Osteocyte (in vitro differentiated cells): ENCODE measurements at regions not wholly inside any gene's neighbourhood (a gene's known extent, or its start where the extent isn't known, plus 50 kb on each side); places are given as distances from the start of the nearest gene placed in this dataset.
"Not testable (repeated sequence)": the region's sequence is repeated elsewhere in the genome, so short reads cannot be mapped to it uniquely, and the experiment has no call there.

Experiments
- DNase-seq: peaks from one replicate; pipeline ENCODE4 v3.0.0; 2021; ENCODE audit warnings: mixed read lengths; ENCODE audit not compliant: unreplicated experiment; ENCODE audit errors: extremely low spot score
- H3K27ac Mint-ChIP-seq: one replicate; pipeline ENCODE4 v1.8.0; 2021; ENCODE audit warnings: mild to moderate bottlenecking, mixed read lengths; ENCODE audit not compliant: unreplicated experiment
- H3K27me3 Mint-ChIP-seq: one replicate; pipeline ENCODE4 v1.8.0; 2021; ENCODE audit warnings: mixed read lengths; ENCODE audit not compliant: unreplicated experiment
- H3K36me3 Mint-ChIP-seq: one replicate; pipeline ENCODE4 v1.8.0; 2021; ENCODE audit warnings: mixed read lengths; ENCODE audit not compliant: unreplicated experiment
- H3K4me1 Mint-ChIP-seq: one replicate; pipeline ENCODE4 v1.8.0; 2021; ENCODE audit warnings: mixed read lengths; ENCODE audit not compliant: unreplicated experiment
- H3K4me3 Mint-ChIP-seq: one replicate; pipeline ENCODE4 v1.8.0; 2021; ENCODE audit warnings: mild to moderate bottlenecking, moderate library complexity, mixed read lengths; ENCODE audit not compliant: unreplicated experiment
- H3K9me3 Mint-ChIP-seq: one replicate; pipeline ENCODE4 v1.8.0; 2021; ENCODE audit warnings: mixed read lengths; ENCODE audit not compliant: unreplicated experiment
- TF ChIP-seq, protein P1 (sequence below): fragments of 200-600 bp; sonication (generic); IDR thresholded peaks from 2 replicates; pipeline ENCODE4 v1.5.0; 2021; ENCODE audit warnings: antibody characterized with exemption, mild to moderate bottlenecking, moderate library complexity

DNA sequence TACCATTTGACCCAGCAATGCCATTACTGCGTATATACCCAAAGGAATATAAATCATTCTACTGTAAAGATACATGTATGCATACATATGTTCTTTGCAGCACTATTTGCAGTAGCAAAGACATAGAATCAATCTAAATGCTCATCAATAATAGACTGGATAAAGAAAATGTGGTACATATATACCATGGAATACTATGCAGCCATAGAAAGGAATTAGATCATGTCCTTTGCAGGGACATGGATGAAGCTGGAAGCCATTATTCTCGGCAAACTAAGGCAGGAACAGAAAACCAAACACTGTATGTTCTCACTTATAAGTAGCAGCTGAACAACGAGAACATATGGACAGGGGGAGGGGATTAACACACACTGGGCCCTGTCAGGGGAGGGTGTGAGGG lies 54.8 kb upstream of the ZNF30 start:
- not testable (repeated sequence) for H3K36me3 Mint-ChIP-seq, H3K27me3 Mint-ChIP-seq, H3K4me3 Mint-ChIP-seq, H3K4me1 Mint-ChIP-seq, H3K9me3 Mint-ChIP-seq, H3K27ac Mint-ChIP-seq, DNase-seq

DNA sequence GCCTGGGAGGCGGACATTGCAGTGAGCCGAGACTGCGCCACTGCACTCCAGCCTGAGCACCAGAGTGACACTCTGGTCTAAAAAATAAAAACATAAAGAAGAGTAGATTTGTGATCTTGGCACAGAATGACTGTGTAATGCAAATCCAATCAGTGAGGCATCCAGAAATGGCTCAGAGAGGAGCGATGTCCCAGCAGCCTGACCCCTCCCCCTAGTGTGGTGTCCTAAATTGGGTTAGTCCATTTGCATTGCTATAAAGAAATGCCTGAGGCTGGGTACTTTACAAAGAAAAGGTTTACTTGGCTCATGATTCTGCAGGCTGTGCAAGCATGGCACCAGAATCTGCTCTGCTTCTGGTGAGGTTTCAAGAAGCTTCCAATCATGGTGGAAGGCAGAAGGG lies 59.1 kb upstream of the ZNF30 start:
- TF ChIP-seq, protein P1, sequence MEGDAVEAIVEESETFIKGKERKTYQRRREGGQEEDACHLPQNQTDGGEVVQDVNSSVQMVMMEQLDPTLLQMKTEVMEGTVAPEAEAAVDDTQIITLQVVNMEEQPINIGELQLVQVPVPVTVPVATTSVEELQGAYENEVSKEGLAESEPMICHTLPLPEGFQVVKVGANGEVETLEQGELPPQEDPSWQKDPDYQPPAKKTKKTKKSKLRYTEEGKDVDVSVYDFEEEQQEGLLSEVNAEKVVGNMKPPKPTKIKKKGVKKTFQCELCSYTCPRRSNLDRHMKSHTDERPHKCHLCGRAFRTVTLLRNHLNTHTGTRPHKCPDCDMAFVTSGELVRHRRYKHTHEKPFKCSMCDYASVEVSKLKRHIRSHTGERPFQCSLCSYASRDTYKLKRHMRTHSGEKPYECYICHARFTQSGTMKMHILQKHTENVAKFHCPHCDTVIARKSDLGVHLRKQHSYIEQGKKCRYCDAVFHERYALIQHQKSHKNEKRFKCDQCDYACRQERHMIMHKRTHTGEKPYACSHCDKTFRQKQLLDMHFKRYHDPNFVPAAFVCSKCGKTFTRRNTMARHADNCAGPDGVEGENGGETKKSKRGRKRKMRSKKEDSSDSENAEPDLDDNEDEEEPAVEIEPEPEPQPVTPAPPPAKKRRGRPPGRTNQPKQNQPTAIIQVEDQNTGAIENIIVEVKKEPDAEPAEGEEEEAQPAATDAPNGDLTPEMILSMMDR, result no peak
- DNase-seq, result no peak
- H3K27ac Mint-ChIP-seq, result no peak overlapping the region

DNA sequence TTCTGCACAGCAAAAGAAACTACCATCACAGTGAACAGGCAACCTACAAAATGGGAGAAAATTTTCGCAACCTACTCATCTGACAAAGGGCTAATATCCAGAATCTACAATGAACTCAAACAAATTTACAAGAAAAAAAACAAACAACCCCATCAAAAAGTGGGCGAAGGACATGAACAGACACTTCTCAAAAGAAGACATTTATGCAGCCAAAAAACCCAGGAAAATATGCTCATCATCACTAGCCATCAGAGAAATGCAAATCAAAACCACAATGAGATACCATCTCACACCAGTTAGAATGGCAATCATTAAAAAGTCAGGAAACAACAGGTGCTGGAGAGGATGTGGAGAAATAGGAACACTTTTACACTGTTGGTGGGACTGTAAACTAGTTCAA lies 61.5 kb upstream of the ZNF30 start:
- not testable (repeated sequence) for H3K4me3 Mint-ChIP-seq, DNase-seq, H3K27me3 Mint-ChIP-seq, H3K9me3 Mint-ChIP-seq, H3K36me3 Mint-ChIP-seq, H3K4me1 Mint-ChIP-seq, H3K27ac Mint-ChIP-seq

More for the DNA sequence above, 59.1 kb upstream of the ZNF30 start:
- no peaks in the 10 kb centered on the region for H3K27me3 Mint-ChIP-seq
- H3K4me1 Mint-ChIP-seq, result no peaks in the 10 kb centered on the region
- peaks cover 5% of the 10 kb centered on the region for H3K9me3 Mint-ChIP-seq
- no peak overlapping the region for H3K4me3 Mint-ChIP-seq
- H3K36me3 Mint-ChIP-seq, result no peaks in the 10 kb centered on the region

DNA sequence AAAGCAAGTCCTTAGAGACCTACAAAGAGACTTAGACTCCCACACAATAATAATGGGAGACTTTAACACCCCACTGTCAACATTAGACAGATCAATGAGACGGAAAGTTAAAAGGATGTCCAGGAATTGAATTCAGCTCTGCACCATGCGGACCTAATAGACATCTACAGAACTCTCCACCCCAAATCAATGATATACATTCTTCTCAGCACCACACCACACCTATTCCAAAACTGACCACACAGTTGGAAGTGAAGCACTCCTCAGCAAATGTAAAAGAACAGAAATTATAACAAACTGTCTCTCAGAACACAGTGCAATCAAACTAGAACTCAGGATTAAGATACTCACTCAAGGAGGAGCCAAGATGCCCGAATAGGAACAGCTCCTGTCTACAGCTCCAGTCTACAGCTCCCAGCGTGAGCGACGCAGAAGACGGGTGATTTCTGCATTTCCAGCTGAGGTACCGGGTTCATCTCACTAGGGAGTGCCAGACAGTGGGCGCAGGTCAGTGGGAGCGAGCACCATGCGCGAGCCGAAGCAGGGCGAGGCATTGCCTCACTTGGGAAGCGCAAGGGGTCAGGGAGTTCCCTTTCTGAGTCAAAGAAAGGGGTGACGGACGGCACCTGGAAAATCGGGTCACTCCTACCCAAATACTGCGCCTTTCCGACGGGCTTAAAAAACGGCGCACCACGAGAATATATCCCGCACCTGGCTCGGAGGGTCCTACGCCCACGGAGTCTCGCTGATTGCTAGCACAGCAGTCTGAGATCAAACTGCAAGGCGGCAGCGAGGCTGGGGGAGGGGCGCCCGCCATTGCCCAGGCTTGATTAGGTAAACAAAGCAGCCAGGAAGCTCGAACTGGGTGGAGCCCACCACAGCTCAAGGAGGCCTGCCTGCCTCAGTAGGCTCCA lies 66.6 kb upstream of the ZNF30 start:
- H3K9me3 Mint-ChIP-seq, result peaks cover 12% of the 10 kb centered on the region
- H3K4me1 Mint-ChIP-seq, H3K36me3 Mint-ChIP-seq, H3K27ac Mint-ChIP-seq: not testable (repeated sequence)
- DNase-seq, result peak; percentile 25
- H3K4me3 Mint-ChIP-seq, result peak overlapping the region; percentile 46
- peaks cover 12% of the 10 kb centered on the region for H3K27me3 Mint-ChIP-seq

DNA sequence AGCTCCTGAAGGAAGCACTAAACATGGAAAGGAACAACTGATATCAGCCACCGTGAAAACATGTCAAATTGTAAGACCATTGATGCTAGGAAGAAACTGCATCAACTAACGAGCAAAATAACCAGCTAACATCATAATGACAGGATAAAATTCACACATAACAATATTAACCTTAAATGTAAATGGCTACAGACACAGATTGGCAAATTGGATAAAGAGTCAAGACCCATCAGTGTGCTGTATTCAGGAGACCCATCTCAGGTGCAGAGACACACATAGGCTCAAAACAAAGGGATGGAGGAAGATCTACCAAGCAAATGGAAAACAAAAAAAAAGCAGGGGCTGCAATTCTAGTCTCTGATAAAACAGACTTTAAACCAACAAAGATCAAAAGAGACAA lies 67.4 kb upstream of the ZNF30 start:
- not testable (repeated sequence) for H3K4me1 Mint-ChIP-seq, H3K27ac Mint-ChIP-seq, DNase-seq, H3K4me3 Mint-ChIP-seq, H3K36me3 Mint-ChIP-seq
- Mint-ChIP-seq H3K9me3 (peaks cover 12% of the 10 kb centered on the region), H3K27me3 (peaks cover 12% of the 10 kb centered on the region)

DNA sequence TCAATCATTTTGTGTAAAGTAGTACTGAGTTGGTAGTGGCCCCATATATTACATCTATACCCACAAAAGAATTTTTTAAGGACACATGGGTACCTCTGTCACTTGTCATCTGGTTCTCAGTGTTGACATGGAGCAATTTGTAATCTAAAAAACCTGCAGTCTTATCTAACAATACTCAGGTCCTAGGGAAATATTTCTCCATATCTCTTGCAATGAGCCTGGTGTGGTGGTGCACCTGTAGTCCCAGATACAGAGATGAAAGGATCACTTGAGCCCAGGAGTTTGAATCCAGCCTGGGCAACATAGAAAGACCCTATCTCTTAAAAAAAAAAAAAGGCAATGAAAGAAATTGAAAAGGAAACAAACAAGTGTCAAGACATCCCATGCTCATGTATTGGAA lies 70.7 kb upstream of the ZNF30 start:
- Mint-ChIP-seq H3K4me3 (no peak overlapping the region), H3K4me1 (peaks cover 3% of the 10 kb centered on the region), H3K9me3 (peaks cover 12% of the 10 kb centered on the region), H3K27ac (no peak overlapping the region), H3K36me3 (no peaks in the 10 kb centered on the region), H3K27me3 (peaks cover 12% of the 10 kb centered on the region)
- DNase-seq, result no peak
- TF ChIP-seq, protein P1, result no peak

DNA sequence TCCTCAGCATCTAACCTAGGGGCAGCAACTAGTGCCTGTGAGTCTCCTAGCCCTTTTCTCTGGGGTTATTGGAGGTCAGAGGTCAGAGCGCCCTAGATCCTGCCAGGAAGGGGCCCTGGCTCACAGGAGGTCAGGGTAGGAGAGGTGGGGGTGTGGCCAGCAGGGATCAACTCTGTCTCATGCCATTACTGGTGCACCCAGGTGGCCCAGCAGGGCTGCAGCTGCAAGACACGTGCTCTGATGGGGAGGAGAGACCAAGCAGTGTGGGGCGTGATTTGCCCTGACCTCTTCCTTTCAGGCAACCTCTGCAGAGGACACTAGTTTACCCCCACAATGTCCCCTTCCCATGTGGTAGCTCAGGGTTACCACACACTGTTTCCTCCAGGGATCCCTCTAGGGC lies 73.3 kb upstream of the ZNF30 start:
- TF ChIP-seq, protein P1, result no peak
- Mint-ChIP-seq H3K9me3 (peaks cover 10% of the 10 kb centered on the region), H3K4me1 (no peaks in the 10 kb centered on the region), H3K27ac (no peak overlapping the region), H3K36me3 (no peaks in the 10 kb centered on the region), H3K27me3 (no peaks in the 10 kb centered on the region), H3K4me3 (no peak overlapping the region)
- peak; percentile 69 for DNase-seq
